Coronary artery (tissue), 2 donors: ENCODE measurements at regions not wholly inside any gene's neighbourhood (a gene's known extent, or its start where the extent isn't known, plus 50 kb on each side); places are given as distances from the start of the nearest gene placed in this dataset.

Experiments used
- DNase-seq: peaks from one replicate; pipeline ENCODE4 v3.0.0-alpha.2; 2017; ENCODE audit warnings: low spot score
- H3K27ac ChIP-seq, 2 donors: fragments of 200-600 bp; sonication (generic); one replicate each; pipeline ENCODE4 v1.5.1; 2016 to 2019
- H3K4me3 ChIP-seq: fragments of 200-600 bp; sonication (generic); 2 replicates; pipeline ENCODE4 v1.5.1; 2016; ENCODE audit warnings: mild to moderate bottlenecking, moderate library complexity
- TF ChIP-seq, protein P1 (sequence below): fragments of 200-600 bp; sonication (generic); IDR thresholded peaks from one replicate; pipeline ENCODE4 v1.5.1; 2019; ENCODE audit warnings: antibody characterized with exemption

DNA sequence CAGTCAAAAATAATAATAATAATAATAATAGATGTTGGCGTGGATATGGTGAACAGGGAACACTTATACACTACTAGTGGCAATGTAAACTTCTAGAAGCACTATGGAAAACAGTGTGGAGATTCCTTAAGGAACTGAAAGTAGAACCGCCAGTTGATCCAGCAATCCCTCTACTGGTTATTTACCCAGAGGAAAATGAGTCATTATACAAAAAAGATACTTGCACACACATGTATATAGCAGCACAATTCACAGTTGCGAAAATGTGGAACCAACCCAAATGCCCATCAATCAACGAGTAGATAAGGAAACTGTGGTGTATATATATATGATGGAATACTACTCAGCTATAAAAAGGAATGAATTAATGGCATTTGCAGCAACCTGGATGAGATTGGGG lies 176.0 kb downstream of the PLPP3 start:
- TF ChIP-seq, protein P1, sequence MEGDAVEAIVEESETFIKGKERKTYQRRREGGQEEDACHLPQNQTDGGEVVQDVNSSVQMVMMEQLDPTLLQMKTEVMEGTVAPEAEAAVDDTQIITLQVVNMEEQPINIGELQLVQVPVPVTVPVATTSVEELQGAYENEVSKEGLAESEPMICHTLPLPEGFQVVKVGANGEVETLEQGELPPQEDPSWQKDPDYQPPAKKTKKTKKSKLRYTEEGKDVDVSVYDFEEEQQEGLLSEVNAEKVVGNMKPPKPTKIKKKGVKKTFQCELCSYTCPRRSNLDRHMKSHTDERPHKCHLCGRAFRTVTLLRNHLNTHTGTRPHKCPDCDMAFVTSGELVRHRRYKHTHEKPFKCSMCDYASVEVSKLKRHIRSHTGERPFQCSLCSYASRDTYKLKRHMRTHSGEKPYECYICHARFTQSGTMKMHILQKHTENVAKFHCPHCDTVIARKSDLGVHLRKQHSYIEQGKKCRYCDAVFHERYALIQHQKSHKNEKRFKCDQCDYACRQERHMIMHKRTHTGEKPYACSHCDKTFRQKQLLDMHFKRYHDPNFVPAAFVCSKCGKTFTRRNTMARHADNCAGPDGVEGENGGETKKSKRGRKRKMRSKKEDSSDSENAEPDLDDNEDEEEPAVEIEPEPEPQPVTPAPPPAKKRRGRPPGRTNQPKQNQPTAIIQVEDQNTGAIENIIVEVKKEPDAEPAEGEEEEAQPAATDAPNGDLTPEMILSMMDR = no peak

DNA sequence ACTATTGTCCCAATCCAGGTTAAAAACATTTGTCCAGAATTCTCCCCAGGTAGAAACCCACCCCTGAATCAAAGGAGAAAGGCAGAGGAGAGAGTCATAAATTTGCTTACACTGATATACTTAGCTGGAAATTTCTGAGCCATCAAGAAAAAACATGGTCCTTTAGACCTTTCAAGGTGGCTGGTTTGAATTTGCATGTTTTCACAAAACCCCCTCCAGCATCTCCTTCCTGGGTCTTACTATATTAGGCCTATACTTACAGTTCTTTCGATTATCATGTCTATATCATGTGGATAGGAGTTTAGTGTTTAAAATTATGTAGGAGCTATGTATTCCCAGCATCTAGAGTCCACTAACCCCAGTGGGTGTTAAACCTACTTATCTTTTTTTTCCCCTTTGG lies 178.2 kb downstream of the PLPP3 start:
- TF ChIP-seq, protein P1 = no peak
- no peak overlapping the region for H3K4me3 ChIP-seq
- no peak for DNase-seq
- H3K27ac ChIP-seq = no peak overlapping the region

More for the DNA sequence above, 176.0 kb downstream of the PLPP3 start:
- no peak for DNase-seq
- Histone ChIP-seq H3K4me3 (no peak overlapping the region), H3K27ac (no peak overlapping the region)

DNA sequence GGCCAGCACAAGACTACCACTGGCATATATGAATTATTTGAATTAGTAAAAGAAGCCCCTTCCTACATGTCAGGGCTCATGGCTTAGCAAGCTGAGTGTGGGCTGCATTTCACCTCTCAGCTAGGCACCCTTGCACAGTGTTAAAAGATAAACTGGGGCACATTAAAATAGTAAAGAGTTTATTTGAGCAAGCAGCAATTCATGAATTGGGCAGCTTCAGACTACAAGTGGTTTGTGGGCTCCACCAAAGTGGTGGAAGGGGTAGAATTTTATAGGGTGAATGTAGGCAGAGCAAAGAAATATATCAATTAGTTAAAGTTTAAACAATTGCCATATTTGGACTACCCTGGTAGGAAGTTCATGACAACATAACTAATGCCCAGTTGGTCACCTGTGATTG lies 178.8 kb downstream of the PLPP3 start:
- DNase-seq = no peak
- TF ChIP-seq, protein P1 = no peak
- Histone ChIP-seq H3K27ac (no peak overlapping the region), H3K4me3 (no peak overlapping the region)

DNA sequence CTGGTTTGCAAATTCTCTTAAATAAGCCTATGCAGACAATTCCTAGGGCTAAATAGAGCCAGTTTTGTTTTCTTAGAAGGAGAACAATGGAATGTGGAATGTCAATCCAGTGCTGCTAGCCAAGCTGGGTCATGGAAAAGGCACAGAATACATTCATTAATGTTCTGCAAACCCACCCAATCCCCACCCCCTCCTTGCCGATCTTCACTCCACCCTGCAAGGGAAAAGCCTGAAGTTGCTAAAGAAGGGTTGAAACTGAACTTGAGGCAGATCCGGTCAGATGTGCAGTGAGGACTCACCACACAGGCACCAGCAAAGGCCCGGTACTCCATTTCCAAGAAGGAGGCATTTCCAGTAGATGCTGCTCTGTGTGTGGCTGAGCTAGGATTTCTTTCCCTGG lies 179.6 kb downstream of the PLPP3 start:
- Histone ChIP-seq H3K4me3 (no peak overlapping the region), H3K27ac (no peak overlapping the region)
- DNase-seq = no peak
- TF ChIP-seq, protein P1 = no peak

DNA sequence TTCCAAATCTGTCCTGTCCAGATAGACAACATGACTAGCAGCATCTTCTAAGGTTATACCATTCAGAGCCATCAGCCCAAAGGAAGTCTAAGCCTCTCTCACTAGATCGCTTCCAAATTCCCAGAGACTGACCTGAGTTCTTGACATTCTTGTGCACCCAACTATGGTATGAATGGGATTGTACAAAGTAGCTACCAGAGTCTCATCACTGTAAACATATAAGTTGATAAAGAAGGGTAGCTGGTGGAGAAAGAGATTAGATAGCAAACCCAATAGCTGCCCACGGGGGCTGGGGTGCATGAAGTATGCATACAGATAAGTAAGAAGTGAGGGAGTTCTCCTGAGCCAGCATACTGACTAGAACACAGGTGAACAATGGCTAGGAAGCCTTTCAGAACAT lies 180.0 kb downstream of the PLPP3 start:
- Histone ChIP-seq H3K4me3 (no peak overlapping the region), H3K27ac (no peak overlapping the region)
- no peak for DNase-seq
- TF ChIP-seq, protein P1 = no peak

DNA sequence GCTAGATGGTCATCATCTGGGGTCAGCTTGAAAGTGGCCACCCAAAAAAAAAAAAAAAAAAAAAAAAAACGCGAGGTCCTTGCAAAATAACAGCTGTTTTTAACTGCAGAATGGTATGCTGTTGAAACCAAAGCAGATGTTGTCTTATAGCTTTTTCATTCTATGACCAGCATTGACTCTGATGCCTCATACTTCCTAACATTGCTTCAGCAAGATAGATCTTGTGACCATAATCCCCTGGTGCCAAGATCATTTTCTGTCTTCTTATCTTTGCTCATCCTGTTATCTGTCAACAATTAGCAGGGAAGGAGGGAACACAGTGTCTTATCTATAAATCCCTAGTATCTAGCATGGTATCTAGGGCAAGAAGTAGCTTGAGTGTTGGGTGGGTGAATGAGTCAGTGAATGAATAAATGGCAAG lies 181.5 kb downstream of the PLPP3 start:
- DNase-seq = no peak
- TF ChIP-seq, protein P1 = no peak
- Histone ChIP-seq H3K4me3 (no peak overlapping the region), H3K27ac (no peak overlapping the region)

DNA sequence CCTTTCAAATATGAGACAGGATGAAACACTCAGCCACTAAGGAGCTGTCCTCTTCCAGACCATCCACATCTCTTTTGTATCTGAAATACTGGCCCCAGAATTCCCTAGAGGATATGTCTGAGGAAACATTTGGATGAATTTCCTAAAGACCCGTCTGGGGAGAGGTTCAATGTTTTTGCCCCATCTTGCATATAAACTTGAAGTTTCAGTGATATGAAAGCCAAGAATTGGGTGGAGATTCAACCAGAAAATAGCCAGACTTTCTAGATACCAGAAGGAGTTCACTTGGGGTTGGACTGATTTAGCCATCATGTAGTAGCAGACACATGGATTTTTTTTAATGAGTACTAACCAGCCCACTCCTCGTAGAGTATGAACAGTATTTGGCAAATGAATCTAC lies 182.0 kb downstream of the PLPP3 start:
- H3K4me3 ChIP-seq = no peak overlapping the region
- TF ChIP-seq, protein P1 = no peak
- no peak overlapping the region for H3K27ac ChIP-seq
- DNase-seq = no peak
